ENCODE measurements at regions not wholly inside any gene's neighbourhood (a gene's known extent, or its start where the extent isn't known, plus 50 kb on each side); places are given as distances from the start of the nearest gene placed in this dataset.

- no peak for DNase-seq (ENCODE audit: low spot score)
These were observed 255.7 kb downstream of the BUB3 start for GRCh38 chr10:123409884-123410283.

- DNase-seq (ENCODE audit: low spot score): no peak
These were observed 252.8 kb upstream of the GPR26 start for GRCh38 chr10:123413353-123413752.

DNA sequence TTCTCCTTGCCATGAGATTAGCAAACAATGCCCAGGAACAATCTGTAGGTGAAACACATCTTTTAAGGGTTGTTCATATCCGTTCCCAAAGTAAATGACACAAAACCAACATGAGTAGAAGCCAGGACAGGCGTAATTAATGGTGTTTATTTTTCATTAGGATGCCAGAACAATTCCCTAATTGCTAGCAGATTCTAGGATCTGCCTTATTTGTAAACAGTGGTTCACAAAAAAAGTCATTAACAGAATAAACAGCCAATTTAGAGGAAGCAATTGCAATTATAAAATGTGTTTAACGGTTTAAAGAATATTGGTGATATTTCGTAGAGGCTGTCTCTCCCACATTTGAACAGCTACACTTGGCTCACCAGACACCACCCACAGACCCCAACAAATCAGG, 250.6 kb upstream of the GPR26 start:
- no peak for DNase-seq (ENCODE audit: low spot score)

DNA sequence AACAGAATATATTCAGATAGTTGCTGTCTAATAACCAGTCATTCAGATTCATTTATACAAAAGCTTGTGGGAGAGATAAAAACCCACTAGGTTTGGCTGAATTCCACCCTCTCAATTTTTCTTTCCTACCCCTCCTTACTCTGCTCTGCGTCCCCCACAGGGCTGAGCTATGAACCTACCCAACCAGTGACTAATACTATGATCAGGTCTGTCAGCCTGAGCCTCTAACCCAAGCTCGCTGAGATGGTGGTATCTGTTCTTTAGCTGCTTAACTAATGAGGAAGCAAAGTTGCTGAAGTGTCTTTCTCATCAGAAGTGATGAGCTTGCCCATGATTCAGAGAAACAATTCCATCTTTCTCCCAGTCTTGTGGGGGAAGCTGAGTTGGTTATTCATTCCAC, 248.7 kb upstream of the GPR26 start:
- DNase-seq (ENCODE audit: low spot score): no peak

GRCh38 chr10:123421461-123421860, 244.7 kb upstream of the GPR26 start:
- no peak for DNase-seq (ENCODE audit: low spot score)

DNA sequence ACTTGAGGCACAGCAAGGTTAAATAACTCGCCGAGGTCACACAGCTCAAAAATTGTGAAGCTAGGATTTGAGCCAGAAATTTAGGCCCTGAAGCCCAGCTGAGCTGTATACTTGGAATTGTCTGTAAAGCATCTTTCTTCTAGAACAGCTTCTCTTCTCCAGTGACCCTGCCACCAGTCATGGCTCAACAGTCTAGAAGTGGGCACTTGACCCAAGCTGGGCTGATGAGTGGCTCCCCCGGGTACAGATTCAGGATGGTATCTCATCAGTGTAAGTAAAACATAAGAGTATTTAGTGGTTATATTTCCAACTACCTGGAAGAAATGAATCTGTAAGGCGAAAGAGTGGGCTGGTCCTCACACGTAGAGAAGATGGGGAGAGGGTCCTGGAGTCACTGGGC, 243.9 kb upstream of the GPR26 start:
- no peak for DNase-seq (ENCODE audit: low spot score)

DNA sequence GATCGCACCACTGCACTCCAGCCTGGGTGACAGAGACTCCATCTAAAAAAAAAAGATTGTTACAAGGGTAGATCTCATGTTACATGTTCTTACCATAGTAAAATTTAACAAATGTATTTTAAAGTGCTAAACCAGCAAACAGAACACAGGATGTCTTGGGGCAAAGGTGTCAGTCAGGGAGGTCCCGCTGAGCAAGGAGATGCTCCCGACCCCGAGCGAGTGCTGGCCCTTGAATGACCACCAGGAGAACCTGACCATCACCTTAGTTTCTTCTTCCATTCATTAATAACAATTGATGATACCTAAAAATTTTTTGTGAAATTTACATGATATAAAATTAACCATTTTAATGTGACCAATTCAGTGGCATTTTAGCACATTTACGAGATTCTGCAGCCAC, 241.6 kb upstream of the GPR26 start:
- DNase-seq (ENCODE audit: low spot score): no peak

GRCh38 chr10:123425680-123426079, 240.5 kb upstream of the GPR26 start:
- no peak for DNase-seq (ENCODE audit: low spot score)

- no peak for DNase-seq (ENCODE audit: low spot score)
These were observed 238.9 kb upstream of the GPR26 start for GRCh38 chr10:123427165-123427786.

GRCh38 chr10:123428391-123428790, 237.8 kb upstream of the GPR26 start:
- no peak for DNase-seq (ENCODE audit: low spot score)

GRCh38 chr10:123429706-123430221, 236.4 kb upstream of the GPR26 start:
- DNase-seq (ENCODE audit: low spot score): peak; percentile 12

- DNase-seq (ENCODE audit: low spot score): no peak
These were observed 232.6 kb upstream of the GPR26 start for GRCh38 chr10:123433539-123433938.

GRCh38 chr10:123434435-123435039, 231.6 kb upstream of the GPR26 start:
- DNase-seq (ENCODE audit: low spot score): no peak

GRCh38 chr10:123442901-123443300, 223.3 kb upstream of the GPR26 start:
- DNase-seq (ENCODE audit: low spot score): no peak

DNA sequence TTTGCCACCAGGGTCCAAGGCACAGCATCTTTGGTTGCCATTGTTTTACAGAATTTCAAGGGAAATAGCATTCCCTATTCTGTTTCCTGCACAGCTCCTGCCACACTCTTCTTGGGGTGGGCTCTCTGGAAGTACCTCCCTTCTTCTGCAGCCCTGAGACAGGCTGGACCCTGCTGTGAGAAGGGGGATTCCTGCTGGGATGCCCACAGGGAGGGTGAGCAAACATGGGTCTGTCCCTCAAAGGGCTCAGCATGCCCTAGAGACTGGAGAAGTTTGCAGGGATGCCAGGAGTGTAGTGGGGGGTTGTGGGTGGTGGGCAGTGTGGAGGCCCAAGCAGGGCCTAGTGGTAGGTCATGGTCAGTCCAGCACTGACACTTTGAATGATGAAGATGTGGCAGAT, 222.2 kb upstream of the GPR26 start:
- no peak for DNase-seq (ENCODE audit: low spot score)

GRCh38 chr10:123445261-123445775, 220.8 kb upstream of the GPR26 start:
- no peak for DNase-seq (ENCODE audit: low spot score)

DNA sequence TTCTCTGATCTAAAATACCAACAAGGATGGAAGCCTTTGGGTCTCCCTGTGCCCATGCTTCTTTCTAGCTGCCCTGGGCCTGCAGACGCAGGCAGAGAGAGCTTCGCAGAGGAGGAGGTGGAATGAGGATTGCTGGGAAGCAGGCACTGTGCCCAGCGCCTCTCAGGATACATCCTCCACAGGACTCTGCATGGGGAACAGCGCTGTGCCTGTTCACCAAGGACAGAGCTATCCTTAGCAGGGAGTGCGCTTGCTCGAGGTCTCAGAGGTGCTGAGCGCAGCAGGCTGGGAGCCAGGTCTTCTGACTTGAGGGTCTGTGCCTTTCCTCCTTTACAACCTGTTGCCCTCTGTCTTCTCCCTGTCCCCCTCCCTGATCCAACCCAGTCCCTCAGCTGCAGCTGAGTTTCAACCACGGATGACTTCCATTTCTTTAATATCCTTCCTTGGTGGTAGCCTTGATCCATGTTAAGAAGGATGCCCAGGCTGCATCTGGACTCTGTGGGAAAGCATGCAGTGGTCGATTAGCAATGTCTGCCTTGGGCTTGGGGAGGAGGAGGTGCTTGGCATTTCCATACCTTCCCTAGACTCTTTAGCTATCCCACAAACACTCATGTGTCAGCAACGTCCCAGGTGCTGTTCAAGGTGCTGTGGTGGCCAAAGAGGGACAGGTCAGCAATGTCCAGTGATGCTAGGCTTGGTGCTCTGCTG, 219.6 kb upstream of the GPR26 start:
- DNase-seq (ENCODE audit: low spot score): no peak

GRCh38 chr10:123449234-123449962, 216.8 kb upstream of the GPR26 start:
- DNase-seq (ENCODE audit: low spot score): no peak

- no peak for DNase-seq (ENCODE audit: low spot score)
These were observed 215.1 kb upstream of the GPR26 start for GRCh38 chr10:123450956-123451605.

DNA sequence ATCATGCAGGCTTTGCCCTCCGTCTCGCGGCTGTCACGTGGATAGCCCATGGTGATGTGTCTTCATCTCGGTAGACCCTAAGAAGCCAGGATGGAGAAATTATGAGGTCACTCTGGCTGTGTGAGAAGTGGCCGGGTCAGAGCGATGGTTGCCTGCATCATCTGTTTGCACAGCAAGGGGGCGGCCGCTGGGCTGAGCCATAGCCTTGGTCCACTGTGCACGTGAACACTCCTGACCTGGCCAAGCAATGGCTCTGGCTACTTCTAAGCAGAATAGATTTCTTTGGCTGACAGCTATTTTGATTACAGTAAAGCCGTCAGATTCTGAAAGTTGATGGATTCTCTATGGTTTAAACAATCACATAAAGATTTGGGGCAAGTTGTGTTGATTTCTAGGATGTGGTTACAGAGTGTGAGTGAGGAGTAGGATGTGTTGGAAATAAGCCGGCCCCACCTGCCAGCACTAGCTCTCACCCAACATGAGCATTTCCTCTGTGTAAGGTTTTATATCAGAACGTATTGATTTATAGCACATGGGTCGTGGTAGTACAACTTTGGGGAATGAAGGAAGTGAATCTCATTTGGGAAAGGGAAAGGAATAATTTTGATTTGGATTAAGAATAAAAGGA, 214.4 kb upstream of the GPR26 start:
- no peak for DNase-seq (ENCODE audit: low spot score)

GRCh38 chr10:123454987-123455386, 211.2 kb upstream of the GPR26 start:
- no peak for DNase-seq (ENCODE audit: low spot score)
